Small intestine (tissue), 7 donors: ENCODE measurements at regions not wholly inside any gene's neighbourhood (a gene's known extent, or its start where the extent isn't known, plus 50 kb on each side); places are given as distances from the start of the nearest gene placed in this dataset.

ENCODE experiments used
- DNase-seq, 2 donors: peaks; one replicate each; pipeline versions ENCODE4 v3.0.0 to v3.0.0-alpha.2; 2013
- FAIRE-seq: peaks from 2 replicates; lab custom pipeline; 2012; peaks lifted over from hg19 to GRCh38; lab: Jason Lieb, UNC
- H3K27ac ChIP-seq, 3 donors: one replicate each; pipeline ENCODE4 v1.5.1; 2013; ENCODE audit warnings: low read length in 2 of 3, mild to moderate bottlenecking in 2 of 3, control low read depth in 1 of 3, inconsistent platforms in 1 of 3, low read depth in 1 of 3, moderate library complexity in 1 of 3
- H3K27me3 ChIP-seq, 3 donors: one replicate each; pipeline ENCODE4 v1.6.1; 2013; ENCODE audit warnings: low read length in 3 of 3, inconsistent platforms in 1 of 3; ENCODE audit not compliant: control insufficient read depth in 3 of 3, insufficient read depth in 3 of 3
- H3K36me3 ChIP-seq, 3 donors: one replicate each; pipeline ENCODE4 v1.6.1; 2013; ENCODE audit warnings: low read length in 3 of 3, inconsistent platforms in 1 of 3, low read depth in 1 of 3, mild to moderate bottlenecking in 1 of 3, moderate library complexity in 1 of 3; ENCODE audit not compliant: control insufficient read depth in 3 of 3, insufficient read depth in 2 of 3
- H3K4me1 ChIP-seq, 3 donors: one replicate each; pipeline ENCODE4 v1.6.1; 2013; ENCODE audit warnings: low read length in 2 of 3, inconsistent platforms in 1 of 3, low read depth in 1 of 3, mild to moderate bottlenecking in 1 of 3, moderate library complexity in 1 of 3; ENCODE audit not compliant: control insufficient read depth in 3 of 3, insufficient read depth in 2 of 3
- H3K4me3 ChIP-seq, 3 donors: one replicate each; pipeline ENCODE4 v1.5.1; 2013; ENCODE audit warnings: low read length in 3 of 3, control low read depth in 1 of 3, inconsistent platforms in 1 of 3, low read depth in 1 of 3, mild to moderate bottlenecking in 1 of 3, moderate library complexity in 1 of 3
- H3K9me3 ChIP-seq, 2 donors: one replicate each; pipeline ENCODE4 v1.6.1; 2013; ENCODE audit warnings: low read depth in 1 of 2, low read length in 1 of 2; ENCODE audit not compliant: control insufficient read depth in 2 of 2, insufficient read depth in 1 of 2
- WGBS, 3 donors: extraction: QIAGEN DNeasy Blood & Tissue Kit; methylation state at CpG; one replicate each; pipeline ENCODE4 v1.1.7; 2013; 5-methylcytosine and 5-hydroxymethylcytosine counted together
- donor health status: healthy with polysubstance abuse.
- donor health status: control.
- donor health status: control.
- donor health status: Bipolar disorder and iron deficiency.
- donor health status: healthy.

- Histone ChIP-seq H3K9me3 (no peaks in the 10 kb centered on the region), H3K36me3 (no peaks in the 10 kb centered on the region), H3K27ac (no peak overlapping the region), H3K4me3 (no peak overlapping the region), H3K4me1 (no peaks in the 10 kb centered on the region), H3K27me3 (peaks cover 0 to 7% (median 0%) of the 10 kb centered on the region in 3 donors)
- no peak for DNase-seq
- WGBS, 3 donors = 82 to 89% (median 86%) methylated on average over 3 of the region's 3 CpGs
- FAIRE-seq = no peak
Observed at GRCh38 chr10:113263056-113263455, 289.8 kb upstream of the HABP2 start.

GRCh38 chr10:113264333-113265131 lies 288.3 kb upstream of the HABP2 start:
- H3K27me3 ChIP-seq = peaks cover 0 to 7% (median 0%) of the 10 kb centered on the region in 3 donors
- no peaks in the 10 kb centered on the region for H3K4me1 ChIP-seq
- peak in 1 of 2 donors; percentile 8 for DNase-seq
- H3K9me3 ChIP-seq = no peaks in the 10 kb centered on the region
- FAIRE-seq = no peak
- no peaks in the 10 kb centered on the region for H3K36me3 ChIP-seq
- H3K4me3 ChIP-seq = no peak overlapping the region
- no peak overlapping the region for H3K27ac ChIP-seq
- WGBS, 3 donors = 41 to 69% (median 48%) methylated on average over 11 of the region's 11 CpGs

DNA sequence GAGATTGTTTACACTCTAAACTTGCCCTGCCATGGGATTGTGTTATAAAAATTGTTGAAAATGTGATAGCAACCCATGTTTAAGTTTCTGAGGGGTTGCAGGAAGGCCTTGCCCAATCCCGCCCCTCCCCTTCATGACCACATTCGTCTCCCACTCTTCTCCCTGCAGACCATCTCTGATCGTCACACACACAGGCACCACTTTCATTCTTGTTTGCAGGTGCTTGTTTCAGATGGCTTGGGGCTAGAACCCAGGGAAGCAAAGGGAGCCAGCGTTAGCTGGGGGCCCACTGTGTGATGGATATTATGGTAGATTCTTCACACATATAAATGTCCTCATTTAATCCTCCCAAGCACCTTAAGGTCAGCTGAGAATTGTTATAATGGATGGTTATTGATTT lies 286.7 kb upstream of the HABP2 start:
- no peak for FAIRE-seq
- 79 to 81% (median 80%) methylated on average over 4 of the region's 4 CpGs for WGBS, 3 donors
- no peak for DNase-seq
- no peak overlapping the region for H3K4me3 ChIP-seq
- no peaks in the 10 kb centered on the region for H3K27me3 ChIP-seq
- H3K36me3 ChIP-seq = no peaks in the 10 kb centered on the region
- H3K4me1 ChIP-seq = no peaks in the 10 kb centered on the region
- H3K27ac ChIP-seq = no peak overlapping the region
- no peaks in the 10 kb centered on the region for H3K9me3 ChIP-seq

DNA sequence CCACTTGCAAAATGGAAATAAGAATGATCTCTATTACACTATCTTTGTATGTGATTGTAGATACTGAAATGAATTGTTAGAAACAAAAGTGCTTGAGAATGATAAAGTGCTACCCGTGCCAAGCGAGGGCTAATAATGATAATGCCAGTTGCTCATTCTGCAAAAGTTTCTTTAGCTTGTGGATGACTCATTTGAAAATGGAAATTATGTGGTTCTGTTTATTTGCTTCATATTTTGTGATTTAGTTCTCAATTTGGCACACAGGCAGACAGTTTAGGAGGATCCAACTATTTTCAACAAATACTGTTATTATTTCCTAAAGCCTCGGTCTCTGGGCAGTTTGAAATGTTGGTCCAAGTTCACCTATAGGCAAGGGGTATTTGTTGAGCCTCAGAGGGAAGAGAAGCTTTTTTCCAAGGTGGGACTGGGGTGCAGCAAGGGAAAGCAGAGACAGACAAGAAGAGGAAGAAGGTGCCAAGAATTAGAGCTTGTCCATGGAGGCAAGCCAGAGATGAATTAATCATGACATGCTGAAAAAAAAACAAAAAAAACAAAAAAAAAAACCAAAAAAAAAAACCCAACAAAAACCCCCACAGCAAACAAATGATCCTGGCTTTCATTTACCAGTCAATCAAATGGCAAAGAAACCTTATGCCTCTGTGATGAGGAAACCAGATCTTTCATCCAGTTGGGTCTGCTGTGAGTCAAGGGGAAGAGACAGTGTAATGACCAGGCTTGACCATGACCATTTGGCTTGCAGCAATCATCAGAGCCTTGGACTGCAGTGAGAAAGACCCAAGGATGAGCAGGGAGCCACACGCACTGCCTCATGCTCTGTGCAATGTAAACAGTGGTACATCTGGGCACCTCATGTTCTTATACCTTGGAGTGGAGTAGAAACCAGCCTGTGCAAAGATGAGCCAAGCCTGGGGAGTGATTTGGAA lies 285.0 kb upstream of the HABP2 start:
- no peak overlapping the region for H3K4me3 ChIP-seq
- 60 to 81% (median 62%) methylated on average over 4 of the region's 4 CpGs for WGBS, 3 donors
- H3K36me3 ChIP-seq = no peaks in the 10 kb centered on the region
- H3K9me3 ChIP-seq = no peaks in the 10 kb centered on the region
- no peak for FAIRE-seq
- no peaks in the 10 kb centered on the region for H3K4me1 ChIP-seq
- H3K27me3 ChIP-seq = no peaks in the 10 kb centered on the region
- no peak overlapping the region for H3K27ac ChIP-seq
- DNase-seq = no peak

- no peaks in the 10 kb centered on the region for H3K9me3 ChIP-seq
- 76 to 86% (median 81%) methylated on average over 2 of the region's 2 CpGs for WGBS, 3 donors
- no peaks in the 10 kb centered on the region for H3K27me3 ChIP-seq
- peaks cover 0 to 4% (median 0%) of the 10 kb centered on the region in 3 donors for H3K4me1 ChIP-seq
- H3K27ac ChIP-seq = no peak overlapping the region
- no peak overlapping the region for H3K4me3 ChIP-seq
- no peak for DNase-seq
- FAIRE-seq = no peak
- H3K36me3 ChIP-seq = no peaks in the 10 kb centered on the region
Observed at GRCh38 chr10:113269333-113269732, 283.5 kb upstream of the HABP2 start.

DNA sequence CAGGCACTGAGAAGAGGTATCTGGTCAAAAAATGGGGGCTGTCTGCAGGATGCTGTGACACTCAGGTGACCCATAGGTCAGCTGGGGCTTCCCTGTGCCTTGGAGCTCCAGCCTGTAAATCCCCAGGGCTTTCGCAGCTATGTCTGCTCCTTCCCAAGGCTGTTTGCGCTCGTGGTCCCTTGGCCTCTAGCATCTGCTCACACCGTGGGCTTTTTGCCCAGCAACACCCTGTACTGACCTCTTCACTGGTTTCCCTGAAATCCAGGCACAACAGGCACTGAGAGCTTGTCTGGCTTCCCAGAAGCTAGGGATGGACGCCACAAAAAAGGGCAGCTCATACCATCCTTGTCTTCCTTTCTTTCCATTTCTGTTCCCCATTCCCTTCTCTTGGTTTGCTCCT lies 280.3 kb upstream of the HABP2 start:
- H3K4me3 ChIP-seq = no peak overlapping the region
- no peaks in the 10 kb centered on the region for H3K9me3 ChIP-seq
- 78 to 86% (median 82%) methylated on average over 5 of the region's 5 CpGs for WGBS, 3 donors
- H3K27ac ChIP-seq = no peak overlapping the region
- peaks cover 0 to 4% (median 0%) of the 10 kb centered on the region in 3 donors for H3K4me1 ChIP-seq
- no peaks in the 10 kb centered on the region for H3K27me3 ChIP-seq
- FAIRE-seq (no peak), DNase-seq (no peak)
- no peaks in the 10 kb centered on the region for H3K36me3 ChIP-seq

DNA sequence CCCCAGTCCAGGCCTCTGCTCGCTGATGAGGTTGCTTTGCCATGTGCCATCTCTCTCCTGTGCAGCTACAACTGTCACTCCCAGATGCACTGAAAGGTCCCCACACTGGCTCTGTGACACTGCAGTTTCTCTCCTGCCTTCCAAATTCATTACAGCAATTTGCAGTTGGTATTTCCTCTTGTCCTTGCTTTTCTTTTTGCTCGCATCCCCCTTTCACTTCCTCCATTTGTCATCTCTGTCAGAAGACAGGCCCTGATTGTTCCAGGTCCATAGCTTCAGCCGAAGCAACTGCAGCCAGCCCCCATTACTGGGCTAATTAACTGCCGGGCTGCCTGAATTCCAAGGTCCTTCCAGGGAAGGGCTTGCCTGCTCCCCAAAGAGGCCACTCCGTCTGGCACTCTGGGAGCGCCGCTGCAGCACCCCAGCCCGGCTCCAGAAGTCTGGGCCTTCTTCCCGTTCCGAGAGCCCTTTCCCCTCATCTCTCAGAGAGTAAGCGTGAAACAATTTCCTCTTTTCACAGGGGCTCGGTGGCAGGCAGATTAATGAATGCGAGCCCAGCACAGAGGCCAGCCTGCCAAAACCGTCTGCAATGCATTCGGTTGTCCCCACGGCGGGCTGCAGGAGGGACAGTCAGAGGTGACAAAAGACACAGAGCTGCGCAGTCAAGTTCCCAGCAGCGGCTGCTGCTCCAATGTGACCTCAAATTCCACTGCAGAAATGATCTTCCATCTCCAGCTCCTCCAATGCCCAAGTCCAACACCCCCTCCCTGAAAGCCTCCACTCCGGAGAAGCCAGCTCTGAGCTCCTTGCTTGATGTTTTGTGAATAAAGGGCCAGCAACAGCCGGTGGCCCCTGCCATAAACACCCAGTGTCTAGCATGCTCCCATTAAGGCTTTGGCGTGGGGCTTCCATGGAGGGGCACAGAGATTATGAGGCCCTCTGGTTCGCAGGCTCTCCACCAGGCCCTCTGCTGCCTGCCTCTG lies 279.4 kb upstream of the HABP2 start:
- peak in 1 of 2 donors; percentile 11 for DNase-seq

More for the DNA sequence above, 279.4 kb upstream of the HABP2 start:
- no peak overlapping the region for H3K4me3 ChIP-seq
- no peaks in the 10 kb centered on the region for H3K36me3 ChIP-seq
- whole genome bisulfite sequencing, 3 donors = 46 to 75% (median 65%) methylated on average over 23 of the region's 23 CpGs
- no peaks in the 10 kb centered on the region for H3K27me3 ChIP-seq
- no peaks in the 10 kb centered on the region for H3K9me3 ChIP-seq
- peaks cover 0 to 4% (median 0%) of the 10 kb centered on the region in 3 donors for H3K4me1 ChIP-seq
- no peak for FAIRE-seq
- peak overlapping the region in 2 of 3 donors; percentile 7 to 19 for H3K27ac ChIP-seq
